ENCODE measurements at regions not wholly inside any gene's neighbourhood (a gene's known extent, or its start where the extent isn't known, plus 50 kb on each side); places are given as distances from the start of the nearest gene placed in this dataset.
A peak's percentile ranks its signal among the peaks of the same experiment; 100 is the strongest.

DNA sequence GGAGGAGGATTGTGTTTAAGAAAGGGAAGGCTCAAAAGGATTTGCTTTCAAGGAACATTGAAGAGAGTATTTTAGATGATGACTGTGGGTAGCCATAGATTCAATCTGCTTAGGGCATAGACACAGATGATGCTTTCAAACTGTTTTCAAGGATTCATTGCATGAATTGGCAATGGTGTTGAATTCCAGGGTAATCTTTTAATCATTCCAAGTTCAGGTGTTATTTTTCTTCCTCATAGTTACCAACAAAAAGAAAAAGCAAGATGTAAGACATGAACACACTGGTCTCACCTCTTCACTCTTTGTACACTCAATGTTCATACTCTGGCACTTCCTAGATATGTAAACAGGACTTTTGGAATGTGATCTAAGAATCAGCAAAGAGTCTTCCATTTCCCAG, 167.0 kb upstream of the RHOBTB1 start (continued):
- TF ChIP-seq HES2 (IDR thresholded peaks at IDR 0.05) = no peak
- TF ChIP-seq FOXS1 (CRISPR knock-in tag; IDR thresholded peaks at IDR 0.05) = no peak
- TF ChIP-seq, protein P1, sequence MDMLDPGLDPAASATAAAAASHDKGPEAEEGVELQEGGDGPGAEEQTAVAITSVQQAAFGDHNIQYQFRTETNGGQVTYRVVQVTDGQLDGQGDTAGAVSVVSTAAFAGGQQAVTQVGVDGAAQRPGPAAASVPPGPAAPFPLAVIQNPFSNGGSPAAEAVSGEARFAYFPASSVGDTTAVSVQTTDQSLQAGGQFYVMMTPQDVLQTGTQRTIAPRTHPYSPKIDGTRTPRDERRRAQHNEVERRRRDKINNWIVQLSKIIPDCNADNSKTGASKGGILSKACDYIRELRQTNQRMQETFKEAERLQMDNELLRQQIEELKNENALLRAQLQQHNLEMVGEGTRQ (IDR thresholded peaks at IDR 0.05) = no peak
- no peak for TF ChIP-seq NPAS2 (CRISPR knock-in tag; IDR thresholded peaks at IDR 0.05; ENCODE audit: borderline replicate concordance)
- TF ChIP-seq ZNF302 (CRISPR knock-in tag; IDR thresholded peaks at IDR 0.05) = no peak
- no peak for TF ChIP-seq CTCF (IDR thresholded peaks at IDR 0.05)

DNA sequence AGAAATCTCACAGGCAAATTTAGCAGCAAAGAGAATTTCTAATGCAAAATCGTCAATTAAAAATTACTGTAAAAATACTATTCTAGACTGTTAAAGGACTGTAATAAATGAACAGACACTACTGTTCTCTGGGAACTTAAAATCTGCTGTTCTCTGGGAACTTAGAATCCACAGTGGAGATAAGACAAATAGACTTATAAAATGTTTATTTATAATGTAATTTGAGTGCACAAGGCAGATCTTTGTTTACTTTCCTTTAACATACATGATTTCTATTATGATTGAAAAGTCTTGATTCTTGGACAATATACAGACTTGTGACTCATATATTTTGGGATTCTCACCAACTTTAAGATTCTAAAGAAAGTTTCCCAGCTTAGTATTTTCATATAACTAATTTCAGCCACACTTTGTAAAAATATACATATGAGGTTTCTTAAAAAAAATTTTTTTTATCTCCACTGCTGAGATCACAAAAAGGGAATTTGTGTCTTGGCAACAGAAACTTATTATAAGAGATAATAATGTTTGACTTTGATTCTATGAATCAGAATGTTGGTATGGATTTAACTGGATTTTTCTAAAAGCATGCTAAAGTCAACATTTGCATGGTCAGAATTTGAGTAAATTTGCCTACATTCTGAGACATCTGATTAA, 166.3 kb upstream of the RHOBTB1 start:
- no peak overlapping the region for H3K27ac ChIP-seq
- ATAC-seq = peak in 1 of 2 experiments; percentile 18; a peak in 1 of 6 replicates
- FAIRE-seq = no peak
- no peak for TF ChIP-seq HOXA7 (CRISPR knock-in tag; IDR thresholded peaks at IDR 0.05)
- 0 out of 2 replicates have a peak, but pooled peaks have one; percentile 27 for TF ChIP-seq GATA3 (IDR thresholded peaks at IDR 0.05; ENCODE audit: borderline replicate concordance)
- H3K4me1 ChIP-seq = peaks cover 13% of the 10 kb centered on the region
- 71% methylated on average over 1 of the region's 1 CpG for WGBS (ENCODE audit: missing lambda C conversion rate)
- ChIA-PET POLR2A (no interaction called here), CTCF (no interaction called here)
- H3K4me3 ChIP-seq = no peak overlapping the region
- peak overlapping the region; percentile 32; the same call in 2 of the 3 replicates for H3K4me2 ChIP-seq
- H3K9me3 ChIP-seq = no peaks in the 10 kb centered on the region
- no peak for DNase-seq (ENCODE audit: low read depth in 1 of 2, low spot score in 1 of 2)

DNA sequence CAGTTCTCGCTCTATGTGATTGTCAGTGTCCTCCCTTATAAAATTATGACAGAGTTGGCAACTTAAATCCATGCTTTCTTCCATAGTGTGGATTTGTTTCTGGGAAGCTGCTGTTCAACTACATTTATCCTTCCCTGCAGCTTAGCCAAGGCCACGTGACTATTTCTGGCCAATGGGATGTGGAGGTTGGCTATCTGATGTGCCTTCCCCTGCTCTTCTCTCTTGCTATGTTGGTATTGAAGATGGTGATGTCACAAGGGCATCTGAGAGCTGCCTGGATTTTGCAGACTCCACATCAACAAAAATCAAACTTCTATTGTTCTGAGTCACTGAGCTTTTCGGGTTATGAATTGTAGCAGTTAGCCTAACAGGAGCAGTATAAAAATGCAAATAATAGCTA, 164.9 kb upstream of the RHOBTB1 start:
- WGBS (ENCODE audit: missing lambda C conversion rate) = 74% methylated on average over 3 of the region's 3 CpGs
- DNase-seq (ENCODE audit: low read depth in 1 of 2, low spot score in 1 of 2) = no peak
- no peak for FAIRE-seq
- no peak for TF ChIP-seq TFCP2L1 (CRISPR knock-in tag; IDR thresholded peaks at IDR 0.05)
- ChIA-PET POLR2A (no interaction called here), CTCF (interaction anchor here (1.4 to 1.7 kb wide), 2 partner anchors 9 to 32 kb away, joined by 3 to 4 read pairs; no protein-coding TSS in a partner anchor)
- Histone ChIP-seq H3K4me1 (peaks cover 13% of the 10 kb centered on the region), H3K4me2 (no peak overlapping the region), H3K9me3 (no peaks in the 10 kb centered on the region), H3K4me3 (no peak overlapping the region), H3K27ac (no peak overlapping the region)
- ATAC-seq = no peak

DNA sequence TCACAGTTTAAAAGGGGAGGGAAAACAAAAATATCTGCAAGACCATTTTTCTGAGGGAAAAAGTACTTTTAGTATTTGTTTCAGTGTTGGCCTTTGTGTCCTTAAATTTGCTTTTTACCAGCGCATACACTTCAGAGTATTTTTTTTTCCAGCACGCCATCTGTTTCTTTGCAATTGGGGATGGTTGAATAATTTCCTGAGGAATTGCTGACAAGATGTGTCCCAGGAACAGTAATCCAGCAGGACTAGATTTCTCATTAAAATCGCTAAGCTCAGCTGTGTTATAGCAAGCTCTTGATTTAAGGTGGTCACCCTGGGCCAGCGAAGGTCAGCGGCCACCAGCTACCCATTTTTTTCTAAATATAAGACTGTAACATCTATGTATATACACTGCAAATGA, 156.9 kb upstream of the RHOBTB1 start:
- no peak for DNase-seq (ENCODE audit: low read depth in 1 of 2, low spot score in 1 of 2)
- TF ChIP-seq RAD21 (conservative IDR thresholded peaks at IDR 0.05 in 1 of 2, IDR thresholded peaks at IDR 0.05 in 1 of 2) = no peak
- TF ChIP-seq CEBPB (IDR thresholded peaks at IDR 0.05) = no peak
- no peak for TF ChIP-seq RNF2 (IDR thresholded peaks at IDR 0.05; ENCODE audit: borderline replicate concordance, low read depth)
- TF ChIP-seq ZSCAN20 (CRISPR knock-in tag; IDR thresholded peaks at IDR 0.05) = no peak
- TF ChIP-seq RFX5 (IDR thresholded peaks at IDR 0.05) = no peak
- no peak for TF ChIP-seq EHF (CRISPR knock-in tag; IDR thresholded peaks at IDR 0.05)
- TF ChIP-seq BHLHE40 (IDR thresholded peaks at IDR 0.05; ENCODE audit: low read depth, low read length) = no peak
- no peak for TF ChIP-seq ESRRA (IDR thresholded peaks at IDR 0.05; ENCODE audit: borderline replicate concordance, low read length)
- no peak for TF ChIP-seq HOXB13 (CRISPR knock-in tag; IDR thresholded peaks at IDR 0.05; ENCODE audit: low read depth)
- TF ChIP-seq NPAS2 (CRISPR knock-in tag; IDR thresholded peaks at IDR 0.05; ENCODE audit: borderline replicate concordance) = no peak
- TF ChIP-seq CBX8 (IDR thresholded peaks at IDR 0.05) = no peak
- TF ChIP-seq MAFK (IDR thresholded peaks at IDR 0.05; ENCODE audit: partially characterized antibody) = no peak
- TF ChIP-seq PBX3 (IDR thresholded peaks at IDR 0.05) = no peak
- no peak for TF ChIP-seq JUNB (IDR thresholded peaks at IDR 0.05)
- no peak for TF ChIP-seq HOXB5 (CRISPR knock-in tag; IDR thresholded peaks at IDR 0.05)
- TF ChIP-seq RCOR1 (IDR thresholded peaks at IDR 0.05; ENCODE audit: low read depth, low read length) = no peak
- TF ChIP-seq FOSB (CRISPR knock-in tag; IDR thresholded peaks at IDR 0.05) = no peak
- TF ChIP-seq POLR2A (IDR thresholded peaks at IDR 0.05; ENCODE audit: low read length) = no peak
- POLR2A ChIA-PET = no interaction called here
- H3K9me3 ChIP-seq = no peaks in the 10 kb centered on the region
- no peak for ATAC-seq
- H3K27ac ChIP-seq = no peak overlapping the region
- H3K4me2 ChIP-seq = no peak overlapping the region
- FAIRE-seq = no peak
- H3K4me3 ChIP-seq = no peak overlapping the region
- no peaks in the 10 kb centered on the region for H3K4me1 ChIP-seq
- WGBS (ENCODE audit: missing lambda C conversion rate) = 80% methylated on average over 5 of the region's 5 CpGs
- CTCF ChIA-PET = no interaction called here

Data from A549 (cell line).